CD4-positive, alpha-beta T cell treated with Interleukin-6 at 100 ng/mL for 8 hours (primary cell): ENCODE measurements at regions not wholly inside any gene's neighbourhood (a gene's known extent, or its start where the extent isn't known, plus 50 kb on each side); places are given as distances from the start of the nearest gene placed in this dataset.

Source experiments
- DNase-seq: peaks from one replicate; pipeline ENCODE4 v3.0.0-alpha.2; 2020; ENCODE audit warnings: mixed read lengths, low spot score

- no peak for DNase-seq
These were observed 110.6 kb upstream of the ELL2 start for GRCh38 chr5:96072138-96072790.

GRCh38 chr5:96070622-96071225 is 109.1 kb upstream of the ELL2 start:
- no peak for DNase-seq

- DNase-seq, result no peak
These were observed 106.4 kb upstream of the ELL2 start for GRCh38 chr5:96067894-96068614.

- DNase-seq, result no peak
These were observed 105.6 kb upstream of the ELL2 start for GRCh38 chr5:96067251-96067650.

GRCh38 chr5:96066386-96066719 is 104.7 kb upstream of the ELL2 start:
- DNase-seq, result no peak

- no peak for DNase-seq
These were observed 104.2 kb upstream of the ELL2 start for GRCh38 chr5:96065685-96066385.

GRCh38 chr5:96064877-96065276 is 103.2 kb upstream of the ELL2 start:
- DNase-seq, result no peak

- DNase-seq, result no peak
These were observed 101.2 kb upstream of the ELL2 start for GRCh38 chr5:96062836-96063235.

GRCh38 chr5:96058084-96058483 is 96.4 kb upstream of the ELL2 start:
- no peak for DNase-seq

- DNase-seq, result no peak
These were observed 92.8 kb upstream of the ELL2 start for GRCh38 chr5:96054311-96055030.

- DNase-seq, result no peak
These were observed 91.5 kb upstream of the ELL2 start for GRCh38 chr5:96053063-96053735.

- DNase-seq, result no peak
These were observed 90.7 kb upstream of the ELL2 start for GRCh38 chr5:96052374-96052773.

GRCh38 chr5:96051401-96051830 is 89.8 kb upstream of the ELL2 start:
- DNase-seq, result no peak

GRCh38 chr5:96050273-96050880 is 88.7 kb upstream of the ELL2 start:
- DNase-seq, result no peak

- no peak for DNase-seq
These were observed 88.0 kb upstream of the ELL2 start for GRCh38 chr5:96049398-96050272.

GRCh38 chr5:96048763-96049162 is 87.1 kb upstream of the ELL2 start:
- no peak for DNase-seq

- no peak for DNase-seq
These were observed 84.2 kb upstream of the ELL2 start for GRCh38 chr5:96045888-96046287.

GRCh38 chr5:96043446-96043845 is 81.8 kb upstream of the ELL2 start:
- no peak for DNase-seq

- DNase-seq, result no peak
These were observed 75.5 kb upstream of the ELL2 start for GRCh38 chr5:96037128-96037527.

GRCh38 chr5:96036301-96036700 is 74.7 kb upstream of the ELL2 start:
- no peak for DNase-seq
